Muscle of leg (tissue), 3 donors: ENCODE measurements at regions not wholly inside any gene's neighbourhood (a gene's known extent, or its start where the extent isn't known, plus 50 kb on each side); places are given as distances from the start of the nearest gene placed in this dataset.
"Not testable (repeated sequence)": the region's sequence is repeated elsewhere in the genome, so short reads cannot be mapped to it uniquely, and the experiment has no call there.

ENCODE experiments used
- DNase-seq: peaks from one replicate; pipeline ENCODE4 v3.0.0; 2013
- H3K27ac ChIP-seq: one replicate; pipeline ENCODE4 v1.5.1; 2013; ENCODE audit warnings: mild to moderate bottlenecking, low read length, control low read depth
- H3K27me3 ChIP-seq: one replicate; pipeline ENCODE4 v1.6.1; 2013; ENCODE audit warnings: low read length; ENCODE audit not compliant: control insufficient read depth, insufficient read depth
- H3K36me3 ChIP-seq: one replicate; pipeline ENCODE4 v1.6.1; 2013; ENCODE audit warnings: low read length; ENCODE audit not compliant: control insufficient read depth, insufficient read depth
- H3K4me1 ChIP-seq: one replicate; pipeline ENCODE4 v1.6.1; 2013; ENCODE audit warnings: low read length; ENCODE audit not compliant: control insufficient read depth, insufficient read depth
- H3K4me3 ChIP-seq: one replicate; pipeline ENCODE4 v1.5.1; 2013; ENCODE audit warnings: low read length, control low read depth
- H3K9me3 ChIP-seq: replicated peaks from 2 replicates; pipeline ENCODE4 v1.6.1; 2013; ENCODE audit warnings: low read depth, low read length; ENCODE audit not compliant: control insufficient read depth
- WGBS: methylation state at CpG from one replicate; pipeline ENCODE4 v1.1.5; 2013; ENCODE audit warnings: missing lambda C conversion rate; ENCODE audit not compliant: insufficient coverage; 5-methylcytosine and 5-hydroxymethylcytosine counted together

DNA sequence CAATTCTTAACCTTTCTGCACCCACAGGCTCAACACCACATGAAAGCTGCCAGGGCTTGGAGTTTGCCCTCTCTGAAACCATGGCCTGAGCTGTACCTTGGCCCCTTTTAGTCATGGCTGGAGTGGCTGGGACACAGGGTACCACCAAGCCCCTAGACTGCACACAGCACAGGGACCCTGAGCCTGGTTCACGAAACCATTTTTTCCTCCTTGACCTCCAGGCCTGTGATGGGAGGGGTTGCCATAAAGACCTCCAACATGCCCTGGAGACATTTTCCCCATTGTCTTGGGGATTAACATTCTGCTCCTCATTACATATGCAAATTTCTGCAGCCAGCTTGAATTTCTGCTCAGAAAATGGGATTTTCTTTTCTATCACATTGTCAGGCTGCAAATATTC lies 113.4 kb downstream of the XPNPEP1 start:
- H3K36me3 ChIP-seq, H3K9me3 ChIP-seq, H3K4me1 ChIP-seq, H3K4me3 ChIP-seq, H3K27me3 ChIP-seq, H3K27ac ChIP-seq, DNase-seq: not testable (repeated sequence)
- WGBS = no CpG with 5 or more reads among the region's 1 CpG

- DNase-seq, H3K4me3 ChIP-seq, H3K27me3 ChIP-seq, H3K36me3 ChIP-seq, H3K27ac ChIP-seq, H3K9me3 ChIP-seq, H3K4me1 ChIP-seq: not testable (repeated sequence)
- WGBS = 83% methylated on average over 3 of the region's 14 CpGs
These were observed 122.1 kb downstream of the XPNPEP1 start for GRCh38 chr10:109801191-109801590.

- H3K4me3 ChIP-seq = no peak overlapping the region
- no peaks in the 10 kb centered on the region for H3K27me3 ChIP-seq
- no peaks in the 10 kb centered on the region for H3K36me3 ChIP-seq
- H3K27ac ChIP-seq = no peak overlapping the region
- no peaks in the 10 kb centered on the region for H3K9me3 ChIP-seq
- 86% methylated on average over 1 of the region's 4 CpGs for WGBS
- H3K4me1 ChIP-seq = no peaks in the 10 kb centered on the region
- no peak for DNase-seq
These were observed 132.7 kb downstream of the XPNPEP1 start for GRCh38 chr10:109790647-109791046.

DNA sequence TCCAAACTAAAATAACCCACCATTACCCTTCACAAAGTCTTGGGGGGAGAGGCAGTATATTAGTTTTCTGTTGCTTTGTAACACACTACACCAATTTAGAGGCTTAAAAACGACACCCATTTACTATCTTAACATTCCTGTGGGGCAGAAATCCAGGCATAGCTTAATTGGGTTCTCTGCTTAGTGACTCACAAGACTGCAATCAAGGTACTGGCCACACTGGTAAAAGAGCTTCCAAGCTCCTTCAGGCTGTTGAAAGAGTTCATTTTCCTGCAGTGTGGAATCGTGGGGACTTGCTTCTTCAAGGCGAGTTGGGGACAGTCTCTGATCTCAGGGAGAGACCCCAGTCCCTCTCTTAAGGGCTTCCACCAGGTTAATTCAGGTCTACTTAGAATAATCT lies 139.1 kb downstream of the XPNPEP1 start:
- DNase-seq = no peak
- Histone ChIP-seq H3K27me3 (no peaks in the 10 kb centered on the region), H3K9me3 (no peaks in the 10 kb centered on the region), H3K4me1 (no peaks in the 10 kb centered on the region), H3K4me3 (no peak overlapping the region), H3K36me3 (no peaks in the 10 kb centered on the region), H3K27ac (no peak overlapping the region)
- 73% methylated on average over 2 of the region's 3 CpGs for WGBS

DNA sequence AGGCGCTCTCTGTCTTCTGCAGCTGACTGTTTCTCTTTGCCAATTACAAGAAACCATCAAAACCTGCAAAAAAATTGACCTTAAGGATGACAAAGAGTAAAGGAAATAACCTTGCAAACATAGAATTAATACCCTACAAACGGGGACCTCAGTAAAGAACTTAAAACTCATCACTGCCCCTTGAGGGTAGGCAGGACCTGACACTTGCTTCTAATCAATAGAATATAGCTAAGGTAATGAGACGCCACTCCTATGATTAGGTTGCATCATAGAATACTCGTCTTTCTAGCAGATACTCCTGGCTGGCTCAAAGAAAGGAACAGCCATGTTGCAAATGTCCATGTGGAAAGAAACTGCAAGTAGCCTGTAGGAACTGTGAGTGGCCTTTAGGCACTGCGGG lies 140.0 kb downstream of the XPNPEP1 start:
- no peaks in the 10 kb centered on the region for H3K9me3 ChIP-seq
- H3K27ac ChIP-seq = no peak overlapping the region
- no peaks in the 10 kb centered on the region for H3K36me3 ChIP-seq
- no peaks in the 10 kb centered on the region for H3K27me3 ChIP-seq
- no peak for DNase-seq
- 100% methylated on average over 1 of the region's 5 CpGs for WGBS
- H3K4me3 ChIP-seq = no peak overlapping the region
- no peaks in the 10 kb centered on the region for H3K4me1 ChIP-seq

- no peaks in the 10 kb centered on the region for H3K9me3 ChIP-seq
- H3K36me3 ChIP-seq = no peaks in the 10 kb centered on the region
- no peaks in the 10 kb centered on the region for H3K4me1 ChIP-seq
- H3K27ac ChIP-seq = no peak overlapping the region
- DNase-seq = no peak
- H3K4me3 ChIP-seq = no peak overlapping the region
- no peaks in the 10 kb centered on the region for H3K27me3 ChIP-seq
These were observed 142.3 kb downstream of the XPNPEP1 start for GRCh38 chr10:109780997-109781396.

GRCh38 chr10:109778993-109779392 lies 144.3 kb downstream of the XPNPEP1 start:
- H3K4me3 ChIP-seq = no peak overlapping the region
- DNase-seq = no peak
- H3K27ac ChIP-seq = no peak overlapping the region
- WGBS = no CpG with 5 or more reads among the region's 4 CpGs
- H3K4me1 ChIP-seq = no peaks in the 10 kb centered on the region
- no peaks in the 10 kb centered on the region for H3K9me3 ChIP-seq
- H3K36me3 ChIP-seq = no peaks in the 10 kb centered on the region
- no peaks in the 10 kb centered on the region for H3K27me3 ChIP-seq

DNA sequence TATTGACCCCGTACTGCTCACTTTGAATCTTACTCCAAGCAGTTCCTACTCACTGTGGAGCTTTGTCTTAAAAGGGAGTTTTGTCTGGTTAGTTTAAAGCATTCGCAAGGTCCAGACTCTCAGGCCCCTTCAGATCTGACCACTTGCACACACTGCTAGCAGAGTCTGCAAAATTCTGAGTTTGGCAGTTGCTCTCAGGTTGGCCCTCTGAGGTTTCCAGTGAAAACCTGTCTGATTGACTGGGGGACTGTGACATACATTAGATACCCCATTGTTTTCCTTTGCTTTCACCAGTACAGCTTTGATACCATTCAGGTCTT lies 149.2 kb downstream of the XPNPEP1 start:
- no peaks in the 10 kb centered on the region for H3K4me1 ChIP-seq
- WGBS = no CpG with 5 or more reads among the region's 2 CpGs

DNA sequence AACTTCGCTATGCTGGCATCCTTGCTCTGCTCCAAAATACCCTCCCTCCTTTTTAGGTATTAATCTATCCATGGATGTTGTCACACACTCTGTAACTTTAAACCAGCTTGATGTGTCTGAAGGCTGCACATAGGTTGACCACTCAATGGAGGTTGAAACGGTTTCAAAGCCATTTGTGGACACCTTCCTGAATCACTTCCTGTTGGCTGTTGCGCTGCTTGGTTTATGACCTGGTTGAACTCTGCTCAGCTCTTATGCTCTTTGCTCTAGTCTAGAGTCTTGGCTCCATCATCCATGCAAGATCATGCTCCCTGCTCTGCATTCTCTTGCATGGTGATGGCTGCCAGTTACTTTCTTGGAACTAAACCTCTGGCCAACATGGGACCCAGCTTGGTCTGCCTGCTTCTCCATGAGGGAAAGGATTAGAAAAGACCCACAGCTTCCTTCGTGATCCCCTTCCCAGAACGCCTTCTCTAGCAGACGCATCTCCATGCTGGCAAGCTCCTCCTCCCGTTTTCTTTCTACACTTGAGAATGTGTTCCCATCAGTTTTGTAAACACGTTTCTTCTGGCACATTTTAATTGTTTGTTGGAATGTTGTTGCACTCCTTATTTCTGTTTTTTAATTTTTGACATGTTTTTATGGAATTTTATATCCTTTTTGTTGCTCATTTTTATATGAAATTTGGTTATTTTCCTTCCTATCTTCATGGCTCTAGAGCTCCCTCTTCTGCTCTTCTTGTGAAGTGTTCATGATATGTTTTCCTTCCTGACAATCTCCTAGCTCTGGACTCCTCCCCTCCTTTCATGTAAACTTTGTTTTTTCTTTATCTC lies 149.8 kb downstream of the XPNPEP1 start:
- Histone ChIP-seq H3K4me1 (no peaks in the 10 kb centered on the region), H3K27ac (no peak overlapping the region), H3K9me3 (no peaks in the 10 kb centered on the region), H3K4me3 (no peak overlapping the region), H3K27me3 (no peaks in the 10 kb centered on the region), H3K36me3 (no peaks in the 10 kb centered on the region)
- 85% methylated on average over 3 of the region's 8 CpGs for WGBS
- DNase-seq = peak; percentile 25

More for the DNA sequence above, 149.2 kb downstream of the XPNPEP1 start:
- H3K4me3 ChIP-seq = no peak overlapping the region
- DNase-seq = no peak
- no peaks in the 10 kb centered on the region for H3K36me3 ChIP-seq
- no peaks in the 10 kb centered on the region for H3K9me3 ChIP-seq
- no peak overlapping the region for H3K27ac ChIP-seq
- no peaks in the 10 kb centered on the region for H3K27me3 ChIP-seq

DNA sequence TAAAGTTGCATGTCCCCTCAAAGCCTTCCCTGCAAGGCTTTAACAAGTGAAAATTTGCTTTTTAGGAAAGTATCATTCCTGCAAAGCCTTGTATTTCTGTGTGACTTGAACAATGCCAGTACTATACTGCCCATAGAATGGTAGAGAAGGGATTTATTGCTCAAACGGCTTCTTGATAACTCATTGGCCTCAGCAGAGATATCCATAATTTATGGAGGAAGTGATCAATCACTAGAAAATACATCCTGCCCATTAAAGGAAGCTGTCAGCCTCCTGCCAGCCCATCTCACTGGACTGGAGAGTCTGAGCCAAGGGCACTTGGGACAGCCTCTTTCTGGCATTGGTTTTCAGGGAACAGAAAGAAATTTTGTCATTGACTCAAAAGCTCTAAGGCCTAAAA lies 152.6 kb downstream of the XPNPEP1 start:
- H3K36me3 ChIP-seq = no peaks in the 10 kb centered on the region
- H3K9me3 ChIP-seq = no peaks in the 10 kb centered on the region
- DNase-seq = no peak
- no peaks in the 10 kb centered on the region for H3K4me1 ChIP-seq
- no peaks in the 10 kb centered on the region for H3K27me3 ChIP-seq
- no peak overlapping the region for H3K4me3 ChIP-seq
- WGBS = no CpG with 5 or more reads among the region's 1 CpG
- no peak overlapping the region for H3K27ac ChIP-seq

GRCh38 chr10:109769966-109770365 lies 153.3 kb downstream of the XPNPEP1 start:
- Histone ChIP-seq H3K4me1 (no peaks in the 10 kb centered on the region), H3K36me3 (no peaks in the 10 kb centered on the region), H3K27ac (no peak overlapping the region), H3K9me3 (no peaks in the 10 kb centered on the region), H3K4me3 (no peak overlapping the region), H3K27me3 (no peaks in the 10 kb centered on the region)
- no peak for DNase-seq
- 50% methylated on average over 1 of the region's 2 CpGs for WGBS
